Bone marrow (tissue), 2 donors: ENCODE measurements at regions not wholly inside any gene's neighbourhood (a gene's known extent, or its start where the extent isn't known, plus 50 kb on each side); places are given as distances from the start of the nearest gene placed in this dataset.

ENCODE experiments used
- DNase-seq, 2 donors: peaks; one replicate each; lab custom pipeline; 2025; lab: John Stamatoyannopoulos, UW

DNA sequence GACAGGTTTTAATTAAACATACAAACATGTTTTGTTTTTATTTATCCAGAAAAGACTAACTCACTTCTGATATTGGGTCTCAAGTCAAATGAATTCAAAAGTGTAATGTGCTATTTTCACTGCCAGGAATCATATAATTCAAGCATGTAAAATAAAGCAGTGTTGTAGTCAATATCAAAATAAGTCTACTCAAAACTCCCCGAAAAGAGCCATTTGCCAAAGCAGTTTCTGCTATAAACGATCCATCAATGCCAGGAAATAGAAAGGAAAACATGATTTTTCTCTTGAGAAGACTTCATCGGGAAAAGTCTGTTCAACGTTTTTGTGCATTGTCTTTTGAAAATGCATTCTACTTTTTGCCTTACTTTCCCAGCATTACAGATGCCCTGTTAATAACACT, 633.3 kb downstream of the FAT4 start:
- DNase-seq: no peak

- DNase-seq: no peak
Measured at GRCh38 chr4:125951261-125951887, 636.6 kb downstream of the FAT4 start.

GRCh38 chr4:125952631-125953030, 637.9 kb downstream of the FAT4 start:
- no peak for DNase-seq

DNA sequence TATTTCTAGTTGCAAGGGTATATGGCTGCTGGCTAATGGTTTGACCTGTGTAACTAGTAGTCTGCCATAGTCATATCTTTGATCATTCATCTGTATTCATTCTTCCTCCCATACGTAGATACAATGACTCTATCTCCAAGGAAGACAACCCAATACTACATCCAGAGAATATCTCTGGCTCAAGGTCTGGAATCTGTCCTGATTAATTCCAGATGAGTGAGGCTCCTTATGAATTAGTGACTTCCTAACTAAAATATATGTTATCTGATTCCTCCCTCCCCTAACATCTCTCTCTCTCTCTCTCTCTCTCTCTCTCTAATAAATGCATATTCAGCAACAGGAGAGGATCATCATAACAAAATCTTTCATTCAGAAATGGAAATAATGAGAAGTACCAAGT, 641.5 kb downstream of the FAT4 start:
- no peak for DNase-seq

- DNase-seq: no peak
Measured at GRCh38 chr4:125958519-125958918, 643.8 kb downstream of the FAT4 start.

DNA sequence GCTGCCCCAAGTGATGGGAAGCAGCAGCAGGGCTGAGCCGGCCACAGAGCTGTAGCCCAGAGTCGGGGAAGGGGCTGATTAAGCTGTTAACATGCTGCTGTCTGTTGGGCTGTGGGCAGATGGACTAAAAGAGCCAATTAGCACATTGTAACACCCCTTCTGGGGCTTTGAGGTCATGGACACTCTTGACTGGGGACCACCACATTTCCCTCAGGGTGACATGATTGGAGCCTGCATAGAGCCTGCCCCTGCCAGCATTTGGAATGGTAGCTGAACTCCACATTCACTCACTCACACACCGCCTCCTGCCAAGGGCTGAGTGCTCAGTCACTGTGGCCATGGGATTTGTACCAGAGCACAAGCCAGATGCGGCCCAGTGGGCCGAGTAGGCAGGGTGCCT, 646.9 kb downstream of the FAT4 start:
- no peak for DNase-seq

DNA sequence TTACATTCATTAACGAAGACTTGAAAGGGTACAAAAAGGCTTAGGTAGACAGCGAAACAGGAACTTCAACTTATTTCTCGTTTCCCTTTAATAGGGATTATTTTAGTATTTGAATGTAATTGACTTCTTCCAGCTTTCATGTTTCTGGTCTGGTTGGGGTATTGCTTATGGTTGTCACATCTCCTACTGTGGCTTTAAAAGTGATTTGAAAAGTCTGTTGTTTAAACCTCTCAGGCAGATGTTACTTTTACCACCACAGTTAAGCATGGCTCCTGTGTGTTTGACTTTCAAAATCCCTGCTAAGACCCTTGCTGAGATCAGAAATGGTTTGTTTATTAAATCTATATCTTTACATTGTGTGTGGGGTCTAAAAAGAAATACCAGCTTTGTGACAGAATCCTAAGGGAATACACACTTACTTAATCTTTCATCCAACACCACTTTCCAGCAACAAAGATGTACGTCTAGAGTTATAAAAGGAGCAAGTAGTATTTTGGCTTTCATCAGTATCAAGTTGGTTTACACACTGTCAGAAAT, 661.2 kb downstream of the FAT4 start:
- DNase-seq: no peak

- no peak for DNase-seq
Measured at GRCh38 chr4:125979950-125980349, 665.2 kb downstream of the FAT4 start.

- no peak for DNase-seq
Measured at GRCh38 chr4:125983168-125983567, 668.4 kb downstream of the FAT4 start.

DNA sequence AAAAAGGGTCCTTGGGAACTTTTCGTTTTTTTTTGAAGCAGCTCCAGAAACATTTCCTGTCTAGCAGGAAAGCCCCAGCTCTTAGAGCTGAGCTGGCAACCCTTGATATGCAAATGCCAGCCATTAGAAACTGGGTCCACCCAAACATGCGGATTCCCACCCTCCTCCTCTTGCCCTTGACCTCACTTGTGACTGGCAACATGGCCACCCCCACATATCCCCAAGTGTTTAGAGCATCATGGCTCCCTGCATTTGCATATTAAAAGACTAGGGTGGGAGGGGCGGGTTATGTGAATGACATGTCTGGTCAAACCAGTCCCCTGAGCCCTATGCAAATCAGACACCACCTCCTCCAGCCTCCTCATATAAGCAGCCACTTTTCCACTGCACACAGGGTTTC, 671.1 kb downstream of the FAT4 start:
- no peak for DNase-seq

DNA sequence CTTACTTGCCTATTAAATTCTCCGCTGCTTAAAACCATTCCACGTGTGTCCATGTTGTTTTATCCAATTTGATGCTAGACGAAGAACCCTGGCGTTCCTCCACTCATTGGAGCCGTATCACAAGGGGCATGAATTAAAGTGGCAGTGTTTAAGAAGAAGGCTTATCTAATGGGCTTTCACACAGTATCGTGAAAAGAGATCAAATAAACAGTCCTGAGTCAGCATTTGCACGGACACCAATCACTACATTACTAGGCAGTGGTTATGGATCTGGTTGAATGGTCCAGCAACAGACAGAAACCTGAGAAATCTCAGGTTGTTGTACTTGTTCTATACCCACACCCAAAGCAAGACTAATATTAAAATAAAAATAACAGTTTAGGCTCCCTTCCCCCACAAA, 671.6 kb downstream of the FAT4 start:
- no peak for DNase-seq

- DNase-seq: no peak
Measured at GRCh38 chr4:125988464-125988863, 673.7 kb downstream of the FAT4 start.

DNA sequence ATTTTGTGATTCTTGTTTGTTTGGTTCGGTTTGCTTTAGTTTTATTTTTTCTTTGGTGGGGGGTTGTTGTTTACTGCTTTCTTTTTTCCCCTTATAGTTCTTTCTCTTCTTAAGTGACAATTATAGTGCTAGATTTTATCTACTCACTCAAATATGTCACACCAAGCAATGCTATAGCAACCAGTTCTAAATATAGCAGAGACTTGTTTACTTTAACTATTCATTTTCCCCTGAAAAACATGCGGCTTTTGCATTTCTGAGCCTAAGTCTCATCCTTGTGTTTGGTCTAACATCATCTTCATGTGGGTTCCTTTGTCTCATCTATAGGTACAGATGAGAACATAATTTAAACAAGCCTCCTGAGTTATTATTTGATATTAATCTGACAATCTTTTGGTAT, 676.6 kb downstream of the FAT4 start:
- no peak for DNase-seq

DNA sequence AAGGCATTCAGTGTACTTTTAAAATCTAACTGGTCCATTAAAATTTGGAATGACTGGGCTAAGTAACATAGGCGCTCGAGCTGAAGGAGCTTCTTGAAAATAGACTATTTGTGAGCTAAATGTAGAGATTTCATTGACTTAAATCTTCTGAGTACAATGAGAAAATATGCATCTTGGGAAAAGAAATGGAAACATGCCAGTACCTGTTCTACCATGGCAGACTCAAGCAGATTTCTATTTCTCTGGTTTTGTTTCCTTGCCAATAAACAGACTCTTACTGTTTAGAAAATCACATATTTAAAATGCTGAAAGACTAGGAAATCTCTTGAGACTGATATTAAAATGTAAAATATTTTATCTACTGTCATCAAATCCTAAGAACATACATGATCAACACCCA, 678.1 kb downstream of the FAT4 start:
- no peak for DNase-seq

DNA sequence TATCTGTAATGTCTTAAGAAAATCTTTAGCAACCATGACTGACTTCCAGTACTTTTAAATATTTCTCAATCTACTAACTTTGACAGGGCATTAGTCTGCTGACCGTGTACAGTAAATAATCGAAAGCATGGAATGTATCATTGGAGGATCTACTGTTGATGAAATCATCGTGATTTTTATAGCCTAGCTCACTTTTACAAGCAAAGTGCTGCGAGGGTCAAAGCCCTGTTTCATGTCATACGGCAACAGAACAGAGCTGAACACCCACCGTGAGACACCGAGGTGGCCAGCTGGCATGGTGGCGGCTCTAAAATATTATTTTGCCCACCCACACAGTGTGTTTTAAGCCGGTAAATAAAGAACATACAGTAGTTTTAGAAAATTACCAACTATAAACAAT, 679.3 kb downstream of the FAT4 start:
- DNase-seq: no peak

GRCh38 chr4:125994430-125994829, 679.7 kb downstream of the FAT4 start:
- DNase-seq: no peak

- no peak for DNase-seq
Measured at GRCh38 chr4:126004941-126005340, 690.2 kb downstream of the FAT4 start.

DNA sequence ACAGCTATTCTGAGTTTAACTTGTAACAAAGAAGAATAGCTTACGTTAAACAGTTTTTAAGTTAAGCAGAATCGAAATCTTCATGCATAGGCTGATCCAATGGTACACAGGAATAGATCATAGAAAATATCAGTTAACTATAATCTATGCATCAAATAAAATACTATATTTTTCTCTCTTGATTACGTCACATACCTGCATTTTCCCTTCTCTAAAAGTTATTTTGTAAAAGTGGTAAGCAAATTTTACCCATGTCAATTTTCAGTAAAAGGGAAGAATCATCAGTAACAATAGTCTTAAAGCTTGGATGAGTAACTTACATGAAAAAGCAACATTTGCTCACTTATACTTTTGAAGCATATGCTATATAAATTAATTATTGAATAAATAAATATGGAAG, 692.4 kb downstream of the FAT4 start:
- DNase-seq: no peak

- no peak for DNase-seq
Measured at GRCh38 chr4:126012691-126013290, 698.0 kb downstream of the FAT4 start.

- DNase-seq: no peak
Measured at GRCh38 chr4:126018274-126018673, 703.5 kb downstream of the FAT4 start.

- DNase-seq: no peak
Measured at GRCh38 chr4:126023896-126024295, 709.1 kb downstream of the FAT4 start.

DNA sequence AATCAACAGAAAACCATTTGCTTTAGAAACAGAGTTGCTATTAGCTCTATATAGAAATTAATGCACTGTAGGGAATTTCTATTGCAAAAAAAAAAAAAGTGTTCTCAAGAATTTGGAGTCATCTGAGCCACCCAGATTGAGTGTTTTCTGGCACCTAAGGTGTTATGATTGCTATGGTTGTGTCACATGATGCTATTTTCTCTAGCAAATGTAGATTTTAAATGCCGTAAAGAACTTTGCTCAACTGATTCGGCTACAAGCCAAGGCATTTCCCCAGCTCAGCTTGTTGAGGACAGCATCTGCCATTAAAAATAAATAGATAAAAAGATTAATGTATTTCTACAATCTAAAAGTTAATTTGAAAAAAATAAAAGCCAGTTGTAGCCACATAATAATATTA, 712.8 kb downstream of the FAT4 start:
- no peak for DNase-seq

GRCh38 chr4:126028876-126029275, 714.1 kb downstream of the FAT4 start:
- no peak for DNase-seq

- no peak for DNase-seq
Measured at GRCh38 chr4:126037231-126037630, 722.5 kb downstream of the FAT4 start.
